PC-3 (cell line): ENCODE measurements at regions not wholly inside any gene's neighbourhood (a gene's known extent, or its start where the extent isn't known, plus 50 kb on each side); places are given as distances from the start of the nearest gene placed in this dataset.

Source experiments
- ATAC-seq: fragments of 200-7000 bp; cut with Tn5 transposase; 2 replicates; pipeline ENCODE4 v1.9.1; 2020; ENCODE audit warnings: mild to moderate bottlenecking, moderate library complexity
- BruUV-seq: library from RNA; stranded (reverse); fragments of 400-500 nt; replicated peaks from 2 replicates; lab custom pipeline; 2021; lab: Mats Ljungman, UMichigan
- CTCF ChIA-PET: fragments of 300-600 bp; sonication (Branson Sonifier 250); formaldehyde crosslinking; loops from one replicate; lab custom pipeline; 2022; ENCODE audit warnings: antibody characterized with exemption; lab: Charles Lee
- POLR2A ChIA-PET: fragments of 300-600 bp; sonication (Branson Sonifier 250); formaldehyde crosslinking; loops from one replicate; lab custom pipeline; 2022; ENCODE audit warnings: antibody characterized with exemption; ENCODE audit not compliant: unreplicated experiment; lab: Charles Lee
- DNase-seq: peaks from one replicate; pipeline ENCODE4 v3.0.0-alpha.2; 2015
- H2AFZ ChIP-seq: fragments of 300-600 bp; sonication (generic); 2 replicates; pipeline ENCODE4 v1.6.0; 2016; ENCODE audit warnings: antibody characterized with exemption, low read length
- H3F3A ChIP-seq: fragments of 300-600 bp; sonication (generic); one replicate; pipeline ENCODE4 v1.6.0; 2017; ENCODE audit warnings: antibody characterized with exemption, low read length, control low read depth, mild to moderate bottlenecking; ENCODE audit not compliant: unreplicated experiment
- H3K27ac ChIP-seq: fragments of 300-600 bp; sonication (generic); 2 replicates; pipeline ENCODE4 v1.5.1; 2016; ENCODE audit warnings: mild to moderate bottlenecking, low read length
- H3K27me3 ChIP-seq: fragments of 300-600 bp; sonication (generic); 2 replicates; pipeline ENCODE4 v1.6.1; 2016; ENCODE audit warnings: low read length, mixed read lengths
- H3K36me3 ChIP-seq: fragments of 300-600 bp; sonication (generic); 2 replicates; pipeline ENCODE4 v1.6.1; 2016; ENCODE audit warnings: low read depth, mixed run types, low read length, mixed read lengths
- H3K4me1 ChIP-seq: fragments of 300-600 bp; sonication (generic); 2 replicates; pipeline ENCODE4 v1.5.1; 2016; ENCODE audit warnings: low read length; ENCODE audit not compliant: insufficient read depth
- H3K4me2 ChIP-seq: fragments of 300-600 bp; sonication (generic); 2 replicates; pipeline ENCODE4 v1.6.0; 2016; ENCODE audit warnings: low read length
- H3K4me3 ChIP-seq: fragments of 300-600 bp; sonication (generic); 2 replicates; pipeline ENCODE4 v1.5.1; 2016; ENCODE audit warnings: mild to moderate bottlenecking, low read length, mixed read lengths
- H3K79me2 ChIP-seq: fragments of 300-600 bp; sonication (generic); 2 replicates; pipeline ENCODE4 v1.6.1; 2017; ENCODE audit warnings: low read length, mixed read lengths
- H3K9ac ChIP-seq: fragments of 300-600 bp; sonication (generic); 2 replicates; pipeline ENCODE4 v1.6.0; 2016; ENCODE audit warnings: mild to moderate bottlenecking, low read length
- H3K9me2 ChIP-seq: fragments of 300-600 bp; sonication (generic); replicated peaks from 2 replicates; pipeline ENCODE4 v1.6.1; 2016; ENCODE audit warnings: mixed run types, low read length, mixed read lengths
- H3K9me3 ChIP-seq: fragments of 300-600 bp; sonication (generic); 2 replicates; pipeline ENCODE4 v1.6.1; 2016; ENCODE audit warnings: low read length, mixed read lengths
- H4K20me1 ChIP-seq: fragments of 300-600 bp; sonication (generic); 2 replicates; pipeline ENCODE4 v1.6.1; 2016; ENCODE audit warnings: low read length, mixed read lengths
- CTCF ChIP-seq: fragments of 300-600 bp; sonication (generic); conservative IDR thresholded peaks from 2 replicates; pipeline ENCODE4 v1.5.1; 2017; ENCODE audit warnings: antibody characterized with exemption, low read depth, mild to moderate bottlenecking, low read length
- EZH2 ChIP-seq: fragments of 300-600 bp; sonication (generic); IDR thresholded peaks from one replicate; pipeline ENCODE4 v1.6.1; 2017; ENCODE audit warnings: antibody characterized with exemption, mild to moderate bottlenecking, low read length; ENCODE audit not compliant: unreplicated experiment
- EZH2phosphoT487 ChIP-seq: fragments of 300-600 bp; sonication (generic); IDR thresholded peaks from 2 replicates; pipeline ENCODE4 v1.6.1; 2018; ENCODE audit warnings: mild to moderate bottlenecking, antibody characterized with exemption, low read length, borderline replicate concordance
- intact Hi-C: fragments of 100-400 bp; cut with micrococcal nuclease; formaldehyde crosslinking; loops from 2 replicates; pipeline ENCODE4 v1.9.0; 2023

GRCh38 chr6:6474170-6474920, 114.2 kb upstream of the LY86 start:
- DNase-seq: no peak
- Histone ChIP-seq H3K4me1 (peaks cover 2% of the 10 kb centered on the region; the same call in 1 of the 2 replicates), H3K9me2 (no peaks in the 10 kb centered on the region), H3K4me2 (no peak overlapping the region), H2AFZ (no peak overlapping the region), H3K36me3 (no peaks in the 10 kb centered on the region), H3F3A (no peaks in the 10 kb centered on the region), H4K20me1 (no peaks in the 10 kb centered on the region), H3K27ac (no peak overlapping the region), H3K4me3 (no peak overlapping the region), H3K9me3 (no peaks in the 10 kb centered on the region), H3K9ac (no peak overlapping the region), H3K79me2 (no peaks in the 10 kb centered on the region), H3K27me3 (peaks cover 30% of the 10 kb centered on the region)
- ChIA-PET POLR2A (no interaction called here), CTCF (no interaction called here)
- TF ChIP-seq EZH2 (no peak), EZH2phosphoT487 (no peak), CTCF (no peak)
- ATAC-seq: no peak
- intact Hi-C loops: no loop called here
- no TSS peak for BruUV-seq

GRCh38 chr6:6479785-6480184, 108.7 kb upstream of the LY86 start:
- BruUV-seq: no TSS peak
- no peak for DNase-seq
- POLR2A ChIA-PET: no interaction called here
- Histone ChIP-seq H2AFZ (no peak overlapping the region), H3K4me1 (no peaks in the 10 kb centered on the region), H3K4me3 (no peak overlapping the region), H4K20me1 (no peaks in the 10 kb centered on the region), H3K4me2 (no peak overlapping the region), H3K36me3 (no peaks in the 10 kb centered on the region), H3K9me3 (no peaks in the 10 kb centered on the region), H3K27ac (no peak overlapping the region), H3F3A (no peaks in the 10 kb centered on the region), H3K79me2 (no peaks in the 10 kb centered on the region), H3K9ac (no peak overlapping the region), H3K27me3 (peaks cover 49% of the 10 kb centered on the region), H3K9me2 (no peaks in the 10 kb centered on the region)
- intact Hi-C loops: no loop called here
- no peak for TF ChIP-seq CTCF
- TF ChIP-seq EZH2phosphoT487: no peak
- TF ChIP-seq EZH2: no peak
- ATAC-seq: no peak
- CTCF ChIA-PET: no interaction called here

GRCh38 chr6:6482256-6482655, 106.3 kb upstream of the LY86 start:
- Histone ChIP-seq H3K36me3 (no peaks in the 10 kb centered on the region), H3K4me3 (no peak overlapping the region), H3K27ac (no peak overlapping the region), H3F3A (no peaks in the 10 kb centered on the region), H3K4me1 (no peaks in the 10 kb centered on the region), H3K79me2 (no peaks in the 10 kb centered on the region), H2AFZ (no peak overlapping the region), H3K9me3 (no peaks in the 10 kb centered on the region), H3K4me2 (no peak overlapping the region), H3K27me3 (peaks cover 65% of the 10 kb centered on the region), H3K9me2 (no peaks in the 10 kb centered on the region), H4K20me1 (no peaks in the 10 kb centered on the region), H3K9ac (no peak overlapping the region)
- intact Hi-C loops: no loop called here
- ChIA-PET POLR2A (no interaction called here), CTCF (no interaction called here)
- BruUV-seq: no TSS peak
- ATAC-seq: no peak
- no peak for DNase-seq
- TF ChIP-seq EZH2phosphoT487 (no peak), CTCF (no peak), EZH2 (no peak)
